WI38 (cell line): ENCODE measurements at regions not wholly inside any gene's neighbourhood (a gene's known extent, or its start where the extent isn't known, plus 50 kb on each side); places are given as distances from the start of the nearest gene placed in this dataset.

Experiments used
- H3K4me3 ChIP-seq: 2 replicates; pipeline ENCODE4 v1.5.1; 2011; ENCODE audit warnings: low read depth, mild to moderate bottlenecking, control low read depth, low read length
- CTCF ChIP-seq: IDR thresholded peaks from 2 replicates; pipeline ENCODE4 v1.5.1; 2012; ENCODE audit warnings: low read depth, mild to moderate bottlenecking, control low read depth, low read length

- TF ChIP-seq CTCF: no peak
Measured at GRCh38 chr10:108523016-108523800, 1358.7 kb upstream of the SORCS1 start.

GRCh38 chr10:108521827-108522492 lies 1357.5 kb upstream of the SORCS1 start:
- no peak for TF ChIP-seq CTCF
- no peak overlapping the region for H3K4me3 ChIP-seq

More at GRCh38 chr10:108523016-108523800, 1358.7 kb upstream of the SORCS1 start:
- no peak overlapping the region for H3K4me3 ChIP-seq

GRCh38 chr10:108515821-108516220 lies 1351.3 kb upstream of the SORCS1 start:
- no peak overlapping the region for H3K4me3 ChIP-seq
- no peak for TF ChIP-seq CTCF

GRCh38 chr10:108500396-108500795 lies 1335.9 kb upstream of the SORCS1 start:
- no peak overlapping the region for H3K4me3 ChIP-seq
- no peak for TF ChIP-seq CTCF

GRCh38 chr10:108496106-108496505 lies 1331.6 kb upstream of the SORCS1 start:
- H3K4me3 ChIP-seq: no peak overlapping the region
- no peak for TF ChIP-seq CTCF

- TF ChIP-seq CTCF: no peak
- H3K4me3 ChIP-seq: no peak overlapping the region
Measured at GRCh38 chr10:108490944-108491343, 1326.4 kb upstream of the SORCS1 start.

- no peak for TF ChIP-seq CTCF
- no peak overlapping the region for H3K4me3 ChIP-seq
Measured at GRCh38 chr10:108471420-108471819, 1306.9 kb upstream of the SORCS1 start.
